ENCODE measurements at regions not wholly inside any gene's neighbourhood (a gene's known extent, or its start where the extent isn't known, plus 50 kb on each side); places are given as distances from the start of the nearest gene placed in this dataset.

GRCh38 chr6:80922916-80923455, 816.5 kb downstream of the BCKDHB start:
- intact Hi-C loops (cut with DNase I; ENCODE audit: low total_unique reads) = no loop called here
- Histone ChIP-seq H3K4me3 (no peak overlapping the region), H3K9me3 (no peaks in the 10 kb centered on the region), H3K4me1 (no peaks in the 10 kb centered on the region), H3K36me3 (no peaks in the 10 kb centered on the region), H3K27ac (no peak overlapping the region), H3K27me3 (no peaks in the 10 kb centered on the region)
- DNase-seq = no peak
- TF ChIP-seq CTCF (IDR thresholded peaks at IDR 0.05) = no peak

DNA sequence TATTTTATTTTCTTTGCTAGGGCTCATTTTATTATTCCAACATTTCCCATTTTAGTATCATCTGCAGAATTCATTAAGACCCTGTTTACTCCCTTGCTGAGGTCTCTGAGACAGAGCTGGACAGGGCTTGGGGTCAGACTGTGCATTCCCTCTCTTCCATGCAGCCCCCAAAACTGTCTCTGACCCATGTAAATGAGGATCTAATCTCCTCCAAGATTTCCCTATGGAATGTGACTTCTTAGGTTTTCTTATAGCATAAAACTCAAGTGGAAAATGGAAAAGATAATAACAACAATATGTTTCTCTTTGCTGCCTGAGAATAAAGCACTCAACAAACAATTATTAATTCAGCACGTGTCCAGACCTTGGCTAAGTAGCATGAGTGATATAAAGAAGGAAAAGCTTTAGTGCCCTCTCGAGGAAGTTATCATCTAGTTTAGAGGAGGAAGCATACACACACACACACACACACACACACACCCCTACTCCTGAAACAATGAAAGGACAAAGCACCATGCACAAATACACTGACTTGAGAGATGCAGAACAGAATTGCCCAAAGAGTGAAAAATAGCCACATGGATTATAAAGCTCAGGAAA, 815.5 kb downstream of the BCKDHB start:
- intact Hi-C loops (cut with DNase I; ENCODE audit: low total_unique reads) = no loop called here
- no peaks in the 10 kb centered on the region for H3K27me3 ChIP-seq
- H3K4me3 ChIP-seq = no peak overlapping the region
- no peak overlapping the region for H3K27ac ChIP-seq
- H3K4me1 ChIP-seq = no peaks in the 10 kb centered on the region
- no peaks in the 10 kb centered on the region for H3K36me3 ChIP-seq
- no peak for TF ChIP-seq CTCF (IDR thresholded peaks at IDR 0.05)
- H3K9me3 ChIP-seq = no peaks in the 10 kb centered on the region
- DNase-seq = no peak

DNA sequence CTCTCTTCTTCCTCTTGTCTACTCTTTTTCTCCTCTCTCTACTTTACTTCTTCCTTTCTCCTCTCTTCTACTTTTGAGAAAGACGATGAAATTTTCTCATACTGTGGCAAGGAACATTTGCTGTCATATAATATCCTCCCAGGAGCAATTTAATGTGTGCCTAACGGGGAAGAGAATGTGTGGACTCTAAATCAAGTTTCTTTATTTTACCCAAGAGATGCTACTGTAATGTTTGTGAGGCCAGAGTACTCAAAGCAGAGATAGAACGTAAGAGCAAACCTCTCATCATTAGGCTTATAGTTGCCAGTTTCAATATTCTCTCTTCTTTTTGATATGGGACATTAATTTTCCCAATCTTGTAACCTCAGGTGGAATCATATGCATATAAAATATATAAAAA, 801.4 kb downstream of the BCKDHB start:
- DNase-seq = no peak
- no peak for TF ChIP-seq CTCF (IDR thresholded peaks at IDR 0.05)
- intact Hi-C loops (cut with DNase I; ENCODE audit: low total_unique reads) = no loop called here
- Histone ChIP-seq H3K27ac (no peak overlapping the region), H3K4me3 (no peak overlapping the region), H3K27me3 (no peaks in the 10 kb centered on the region), H3K4me1 (no peaks in the 10 kb centered on the region), H3K9me3 (no peaks in the 10 kb centered on the region), H3K36me3 (no peaks in the 10 kb centered on the region)

DNA sequence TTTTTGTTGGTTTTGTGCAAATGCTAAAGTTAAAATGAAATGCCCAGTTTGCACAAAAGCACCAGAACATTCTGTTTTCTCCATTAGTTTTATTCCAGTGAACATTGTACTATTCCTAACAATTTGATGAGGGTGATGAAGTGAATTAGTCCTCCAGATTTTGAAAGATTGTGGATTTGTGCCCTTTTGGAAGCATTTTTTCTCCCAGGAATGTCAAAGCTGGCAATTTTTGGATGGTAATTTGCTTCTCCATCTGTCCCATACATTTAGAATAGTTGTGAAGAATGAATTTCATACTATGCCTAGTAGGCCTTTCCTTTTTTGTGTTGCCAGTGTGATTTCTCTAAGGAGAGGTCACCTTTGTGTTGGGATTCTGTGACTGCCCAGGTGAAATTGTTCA, 797.2 kb downstream of the BCKDHB start:
- no peaks in the 10 kb centered on the region for H3K36me3 ChIP-seq
- peaks cover 0 to 6% (median 2%) of the 10 kb centered on the region in 3 donors for H3K9me3 ChIP-seq
- no peak for DNase-seq
- no peak overlapping the region for H3K4me3 ChIP-seq
- no peaks in the 10 kb centered on the region for H3K4me1 ChIP-seq
- no peak overlapping the region for H3K27ac ChIP-seq
- intact Hi-C loops (cut with DNase I; ENCODE audit: low total_unique reads) = no loop called here
- no peaks in the 10 kb centered on the region for H3K27me3 ChIP-seq
- no peak for TF ChIP-seq CTCF (IDR thresholded peaks at IDR 0.05)

- intact Hi-C loops (cut with DNase I; ENCODE audit: low total_unique reads) = no loop called here
- H3K4me3 ChIP-seq = no peak overlapping the region
- no peaks in the 10 kb centered on the region for H3K27me3 ChIP-seq
- H3K9me3 ChIP-seq = no peaks in the 10 kb centered on the region
- no peak for DNase-seq
- TF ChIP-seq CTCF (IDR thresholded peaks at IDR 0.05) = no peak
- H3K36me3 ChIP-seq = no peaks in the 10 kb centered on the region
- H3K27ac ChIP-seq = no peak overlapping the region
- H3K4me1 ChIP-seq = no peaks in the 10 kb centered on the region
Observed at GRCh38 chr6:80886475-80886874, 780.0 kb downstream of the BCKDHB start.

DNA sequence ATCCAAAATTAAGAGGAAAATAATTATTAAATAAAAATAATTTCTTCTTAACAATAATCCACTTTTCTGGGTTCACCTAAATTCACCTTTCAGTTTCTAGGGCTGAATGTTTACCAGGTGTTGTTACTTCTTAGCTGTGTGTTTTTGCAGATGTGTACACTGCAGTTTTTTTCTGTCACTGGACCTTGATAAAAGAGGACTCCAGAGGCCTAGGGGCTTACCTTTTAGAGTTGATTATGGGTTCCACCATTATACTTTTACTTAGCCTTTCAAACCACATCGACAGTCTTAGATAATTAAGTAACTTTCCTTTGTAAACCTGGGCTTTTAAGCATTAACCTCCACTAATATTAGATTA, 766.5 kb downstream of the BCKDHB start:
- H3K36me3 ChIP-seq = no peaks in the 10 kb centered on the region
- no peaks in the 10 kb centered on the region for H3K27me3 ChIP-seq
- DNase-seq = no peak
- no peak for TF ChIP-seq CTCF (IDR thresholded peaks at IDR 0.05)
- H3K9me3 ChIP-seq = no peaks in the 10 kb centered on the region
- H3K4me3 ChIP-seq = no peak overlapping the region
- H3K27ac ChIP-seq = no peak overlapping the region
- intact Hi-C loops (cut with DNase I; ENCODE audit: low total_unique reads) = no loop called here
- peaks cover 0 to 4% (median 0%) of the 10 kb centered on the region in 4 donors for H3K4me1 ChIP-seq
